Panc1 (cell line): ENCODE measurements at regions not wholly inside any gene's neighbourhood (a gene's known extent, or its start where the extent isn't known, plus 50 kb on each side); places are given as distances from the start of the nearest gene placed in this dataset.

ENCODE experiments used
- ATAC-seq: fragments of 200-7000 bp; cut with Tn5 transposase; 2 replicates; pipeline ENCODE4 v1.9.1; 2020; ENCODE audit warnings: mild to moderate bottlenecking, moderate library complexity
- BruUV-seq: library from RNA; stranded (reverse); fragments of 400-500 nt; replicated peaks from 2 replicates; lab custom pipeline; 2021; lab: Mats Ljungman, UMichigan
- CTCF ChIA-PET: fragments of 300-600 bp; sonication (Branson Sonifier 250); formaldehyde crosslinking; loops from one replicate; lab custom pipeline; 2022; ENCODE audit warnings: antibody characterized with exemption; lab: Charles Lee
- POLR2A ChIA-PET: fragments of 300-600 bp; sonication (Branson Sonifier 250); formaldehyde crosslinking; loops from one replicate; lab custom pipeline; 2022; ENCODE audit warnings: antibody characterized with exemption; lab: Charles Lee
- DNase-seq: peaks from one replicate; pipeline ENCODE4 v3.0.0-alpha.2; 2010; ENCODE audit warnings: low read depth, low spot score
- H3K27ac ChIP-seq: 2 replicates; pipeline ENCODE4 v1.5.1; 2011; ENCODE audit warnings: mild to moderate bottlenecking, low read length, inconsistent platforms
- H3K27me3 ChIP-seq: fragments of 200-500 bp; sonication (Bioruptor generic); 2 replicates; pipeline ENCODE4 v1.6.0; 2014; ENCODE audit warnings: low read length, inconsistent platforms; ENCODE audit not compliant: control insufficient read depth, insufficient read depth
- H3K36me3 ChIP-seq: fragments of 200-500 bp; sonication (Bioruptor generic); 2 replicates; pipeline ENCODE4 v1.5.1; 2014; ENCODE audit warnings: inconsistent platforms, mild to moderate bottlenecking, low read length, moderate library complexity; ENCODE audit not compliant: control insufficient read depth, insufficient read depth
- H3K4me1 ChIP-seq: 2 replicates; pipeline ENCODE4 v1.5.1; 2011; ENCODE audit warnings: inconsistent platforms, mild to moderate bottlenecking, low read length, moderate library complexity; ENCODE audit not compliant: control insufficient read depth, insufficient read depth
- H3K4me3 ChIP-seq, 2 experiments: 2 replicates each; pipeline ENCODE4 v1.5.1; 2011 to 2012; ENCODE audit warnings: low read depth in 2 of 2, low read length in 2 of 2, mild to moderate bottlenecking in 2 of 2, inconsistent platforms in 1 of 2, moderate library complexity in 1 of 2
- H3K9me3 ChIP-seq: fragments of 200-500 bp; sonication (Bioruptor generic); 2 replicates; pipeline ENCODE4 v1.5.1; 2014; ENCODE audit warnings: low read depth, mild to moderate bottlenecking, inconsistent platforms, low read length, moderate library complexity; ENCODE audit not compliant: control insufficient read depth, insufficient read depth
- POLR2AphosphoS5 ChIP-seq: IDR thresholded peaks from 2 replicates; pipeline ENCODE4 v1.6.1; 2012; ENCODE audit warnings: mild to moderate bottlenecking, low read depth, low read length, moderate library complexity
- SIN3A ChIP-seq: IDR thresholded peaks from 2 replicates; pipeline ENCODE4 v1.6.1; 2012; ENCODE audit warnings: low read depth, mild to moderate bottlenecking, low read length, moderate library complexity, borderline replicate concordance; ENCODE audit not compliant: insufficient read depth
- TCF7L2 ChIP-seq: IDR thresholded peaks from 2 replicates; pipeline ENCODE4 v1.6.1; 2011; ENCODE audit warnings: mild to moderate bottlenecking, low read depth, low read length, inconsistent platforms
- in situ Hi-C: cut with HindIII; loops from 2 replicates; pipeline ENCODE4 v1.10.0; 2016; ENCODE audit warnings: low sequenced_read_pairs, low pct_unique_long_range_greater_than_20kb
- intact Hi-C: fragments of 100-400 bp; cut with micrococcal nuclease; formaldehyde crosslinking; loops from one replicate; pipeline ENCODE4 v1.10.0; 2022; ENCODE audit not compliant: unreplicated experiment
- TF ChIP-seq, protein P1 (sequence below), 2 experiments: IDR thresholded peaks; 2 replicates each; pipeline ENCODE4 v1.6.1; 2011 to 2012; ENCODE audit warnings: low read depth in 2 of 2, control low read depth in 1 of 2, low read length in 1 of 2, mild to moderate bottlenecking in 1 of 2, moderate library complexity in 1 of 2; ENCODE audit not compliant: insufficient read depth in 1 of 2
- TF ChIP-seq, protein P2 (sequence below): fragments of 450-650 bp; IDR thresholded peaks from 2 replicates; pipeline ENCODE4 v1.5.1; 2017; ENCODE audit warnings: mild to moderate bottlenecking

DNA sequence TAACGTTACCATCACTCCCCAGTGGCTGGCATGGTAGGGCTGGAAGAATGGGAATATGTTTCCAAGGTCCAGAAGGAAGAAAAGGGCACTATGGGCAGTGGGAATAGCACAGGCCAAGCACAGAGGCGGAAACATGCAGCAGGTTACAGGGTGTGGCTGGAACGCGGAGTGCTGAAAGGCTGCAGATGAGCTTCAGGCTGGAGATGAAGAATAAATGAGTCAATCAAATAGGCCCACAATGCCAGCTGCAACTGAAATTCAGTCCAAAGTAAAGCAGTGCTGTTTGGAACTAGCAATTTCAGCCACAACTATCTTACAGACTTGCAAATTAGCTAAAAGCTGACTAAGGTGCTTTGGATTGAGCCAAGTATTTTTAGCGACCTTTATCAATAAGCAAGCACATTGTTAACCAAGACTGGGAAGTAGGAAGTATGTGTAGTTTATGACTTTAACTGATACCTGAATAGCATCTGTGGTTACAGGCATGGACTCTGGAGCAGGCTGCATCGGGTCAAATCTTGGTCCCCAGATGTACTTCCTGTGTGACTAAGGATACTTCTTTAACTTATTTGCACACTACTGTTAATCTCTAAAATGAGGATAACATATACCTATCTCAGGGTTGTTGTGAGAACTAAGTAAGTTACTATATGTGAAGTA, 77.5 kb upstream of the CTTNBP2 start:
- TF ChIP-seq POLR2AphosphoS5, result no peak
- TF ChIP-seq TCF7L2, result no peak
- TF ChIP-seq, protein P1, sequence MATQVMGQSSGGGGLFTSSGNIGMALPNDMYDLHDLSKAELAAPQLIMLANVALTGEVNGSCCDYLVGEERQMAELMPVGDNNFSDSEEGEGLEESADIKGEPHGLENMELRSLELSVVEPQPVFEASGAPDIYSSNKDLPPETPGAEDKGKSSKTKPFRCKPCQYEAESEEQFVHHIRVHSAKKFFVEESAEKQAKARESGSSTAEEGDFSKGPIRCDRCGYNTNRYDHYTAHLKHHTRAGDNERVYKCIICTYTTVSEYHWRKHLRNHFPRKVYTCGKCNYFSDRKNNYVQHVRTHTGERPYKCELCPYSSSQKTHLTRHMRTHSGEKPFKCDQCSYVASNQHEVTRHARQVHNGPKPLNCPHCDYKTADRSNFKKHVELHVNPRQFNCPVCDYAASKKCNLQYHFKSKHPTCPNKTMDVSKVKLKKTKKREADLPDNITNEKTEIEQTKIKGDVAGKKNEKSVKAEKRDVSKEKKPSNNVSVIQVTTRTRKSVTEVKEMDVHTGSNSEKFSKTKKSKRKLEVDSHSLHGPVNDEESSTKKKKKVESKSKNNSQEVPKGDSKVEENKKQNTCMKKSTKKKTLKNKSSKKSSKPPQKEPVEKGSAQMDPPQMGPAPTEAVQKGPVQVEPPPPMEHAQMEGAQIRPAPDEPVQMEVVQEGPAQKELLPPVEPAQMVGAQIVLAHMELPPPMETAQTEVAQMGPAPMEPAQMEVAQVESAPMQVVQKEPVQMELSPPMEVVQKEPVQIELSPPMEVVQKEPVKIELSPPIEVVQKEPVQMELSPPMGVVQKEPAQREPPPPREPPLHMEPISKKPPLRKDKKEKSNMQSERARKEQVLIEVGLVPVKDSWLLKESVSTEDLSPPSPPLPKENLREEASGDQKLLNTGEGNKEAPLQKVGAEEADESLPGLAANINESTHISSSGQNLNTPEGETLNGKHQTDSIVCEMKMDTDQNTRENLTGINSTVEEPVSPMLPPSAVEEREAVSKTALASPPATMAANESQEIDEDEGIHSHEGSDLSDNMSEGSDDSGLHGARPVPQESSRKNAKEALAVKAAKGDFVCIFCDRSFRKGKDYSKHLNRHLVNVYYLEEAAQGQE (IDR thresholded peaks at IDR 0.05; ENCODE audit: insufficient read depth in 1 of 2, low read depth in 2 of 2, low read length in 1 of 2), result no peak
- TF ChIP-seq, protein P2, sequence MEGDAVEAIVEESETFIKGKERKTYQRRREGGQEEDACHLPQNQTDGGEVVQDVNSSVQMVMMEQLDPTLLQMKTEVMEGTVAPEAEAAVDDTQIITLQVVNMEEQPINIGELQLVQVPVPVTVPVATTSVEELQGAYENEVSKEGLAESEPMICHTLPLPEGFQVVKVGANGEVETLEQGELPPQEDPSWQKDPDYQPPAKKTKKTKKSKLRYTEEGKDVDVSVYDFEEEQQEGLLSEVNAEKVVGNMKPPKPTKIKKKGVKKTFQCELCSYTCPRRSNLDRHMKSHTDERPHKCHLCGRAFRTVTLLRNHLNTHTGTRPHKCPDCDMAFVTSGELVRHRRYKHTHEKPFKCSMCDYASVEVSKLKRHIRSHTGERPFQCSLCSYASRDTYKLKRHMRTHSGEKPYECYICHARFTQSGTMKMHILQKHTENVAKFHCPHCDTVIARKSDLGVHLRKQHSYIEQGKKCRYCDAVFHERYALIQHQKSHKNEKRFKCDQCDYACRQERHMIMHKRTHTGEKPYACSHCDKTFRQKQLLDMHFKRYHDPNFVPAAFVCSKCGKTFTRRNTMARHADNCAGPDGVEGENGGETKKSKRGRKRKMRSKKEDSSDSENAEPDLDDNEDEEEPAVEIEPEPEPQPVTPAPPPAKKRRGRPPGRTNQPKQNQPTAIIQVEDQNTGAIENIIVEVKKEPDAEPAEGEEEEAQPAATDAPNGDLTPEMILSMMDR, result no peak
- TF ChIP-seq SIN3A, result no peak
- DNase-seq (no peak), ATAC-seq (no peak)
- no peaks in the 10 kb centered on the region for H3K27me3 ChIP-seq
- no peak overlapping the region for H3K27ac ChIP-seq
- no peak overlapping the region for H3K4me3 ChIP-seq
- intact Hi-C loops, result no loop called here
- ChIA-PET CTCF (no interaction called here), POLR2A (no interaction called here)
- in situ Hi-C loops, result no loop called here
- no peaks in the 10 kb centered on the region for H3K4me1 ChIP-seq
- H3K9me3 ChIP-seq, result no peaks in the 10 kb centered on the region
- BruUV-seq, result no TSS peak
- no peaks in the 10 kb centered on the region for H3K36me3 ChIP-seq

DNA sequence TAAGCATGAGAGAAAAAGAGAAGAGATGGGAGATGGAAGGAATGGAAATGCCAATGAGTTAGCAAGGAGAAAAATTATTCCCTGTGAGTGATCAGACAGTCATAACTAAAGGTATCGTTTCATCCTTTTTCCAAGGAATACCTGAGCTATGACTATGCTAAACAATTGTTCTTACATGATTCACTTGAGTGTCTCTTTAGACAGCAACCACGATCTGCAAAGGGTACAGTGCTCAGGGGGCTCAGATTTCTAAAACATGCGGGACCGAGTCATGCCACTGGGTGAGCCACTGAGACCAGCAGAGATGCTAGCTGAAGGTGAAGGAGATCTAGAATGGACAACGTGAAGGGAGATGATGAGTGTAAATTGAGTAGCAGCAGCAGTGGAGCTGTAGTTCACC, 78.0 kb upstream of the CTTNBP2 start:
- no peak overlapping the region for H3K27ac ChIP-seq
- ATAC-seq (no peak), DNase-seq (no peak)
- H3K27me3 ChIP-seq, result no peaks in the 10 kb centered on the region
- H3K9me3 ChIP-seq, result no peaks in the 10 kb centered on the region
- ChIA-PET POLR2A (no interaction called here), CTCF (no interaction called here)
- in situ Hi-C loops (no loop called here), intact Hi-C loops (no loop called here)
- no peak for TF ChIP-seq SIN3A
- TF ChIP-seq, protein P2, result no peak
- TF ChIP-seq TCF7L2, result no peak
- TF ChIP-seq, protein P1 (IDR thresholded peaks at IDR 0.05; ENCODE audit: insufficient read depth in 1 of 2, low read depth in 2 of 2, low read length in 1 of 2), result no peak
- no peak for TF ChIP-seq POLR2AphosphoS5
- H3K36me3 ChIP-seq, result no peaks in the 10 kb centered on the region
- no TSS peak for BruUV-seq
- no peak overlapping the region for H3K4me3 ChIP-seq
- H3K4me1 ChIP-seq, result no peaks in the 10 kb centered on the region
